Activated T-cell treated with anti-CD3 and anti-CD28 coated beads, Interleukin-2, amount 50 U/mL, for 72 hours (primary cell): ENCODE measurements at regions not wholly inside any gene's neighbourhood (a gene's known extent, or its start where the extent isn't known, plus 50 kb on each side); places are given as distances from the start of the nearest gene placed in this dataset.
"Not testable (repeated sequence)": the region's sequence is repeated elsewhere in the genome, so short reads cannot be mapped to it uniquely, and the experiment has no call there.

Source experiments
- ATAC-seq, 2 donors: fragments of 150-1000 bp; cut with Tn5 transposase; replicated peaks in 1 of 2; 2 replicates each; pipeline ENCODE4 v1.10.0; 2021; ENCODE audit warnings: moderate library complexity in 2 of 2, mild to moderate bottlenecking in 1 of 2
- DNase-seq, 2 donors: peaks; one replicate each; pipeline ENCODE4 v3.0.0; 2021 to 2022; ENCODE audit warnings: mixed read lengths in 1 of 2
- H3K27ac Mint-ChIP-seq: one replicate; pipeline ENCODE4 v1.8.0; 2022; ENCODE audit warnings: mild to moderate bottlenecking, moderate library complexity, mixed read lengths
- H3K27me3 Mint-ChIP-seq: one replicate; pipeline ENCODE4 v1.8.0; 2022; ENCODE audit warnings: low read depth, mixed read lengths
- H3K36me3 Mint-ChIP-seq, 2 donors: one replicate each; pipeline ENCODE4 v1.8.0; 2022; ENCODE audit warnings: mixed read lengths in 2 of 2, mild to moderate bottlenecking in 1 of 2; ENCODE audit not compliant: insufficient read depth in 2 of 2
- H3K4me1 Mint-ChIP-seq: one replicate; pipeline ENCODE4 v1.8.0; 2022; ENCODE audit warnings: low read depth, mixed read lengths
- H3K4me3 Mint-ChIP-seq, 2 donors: one replicate each; pipeline ENCODE4 v1.8.0; 2022; ENCODE audit warnings: mild to moderate bottlenecking in 2 of 2, mixed read lengths in 2 of 2, moderate library complexity in 2 of 2
- H3K9me3 Mint-ChIP-seq, 2 donors: one replicate each; pipeline ENCODE4 v1.8.0; 2022; ENCODE audit warnings: mixed read lengths in 2 of 2

DNA sequence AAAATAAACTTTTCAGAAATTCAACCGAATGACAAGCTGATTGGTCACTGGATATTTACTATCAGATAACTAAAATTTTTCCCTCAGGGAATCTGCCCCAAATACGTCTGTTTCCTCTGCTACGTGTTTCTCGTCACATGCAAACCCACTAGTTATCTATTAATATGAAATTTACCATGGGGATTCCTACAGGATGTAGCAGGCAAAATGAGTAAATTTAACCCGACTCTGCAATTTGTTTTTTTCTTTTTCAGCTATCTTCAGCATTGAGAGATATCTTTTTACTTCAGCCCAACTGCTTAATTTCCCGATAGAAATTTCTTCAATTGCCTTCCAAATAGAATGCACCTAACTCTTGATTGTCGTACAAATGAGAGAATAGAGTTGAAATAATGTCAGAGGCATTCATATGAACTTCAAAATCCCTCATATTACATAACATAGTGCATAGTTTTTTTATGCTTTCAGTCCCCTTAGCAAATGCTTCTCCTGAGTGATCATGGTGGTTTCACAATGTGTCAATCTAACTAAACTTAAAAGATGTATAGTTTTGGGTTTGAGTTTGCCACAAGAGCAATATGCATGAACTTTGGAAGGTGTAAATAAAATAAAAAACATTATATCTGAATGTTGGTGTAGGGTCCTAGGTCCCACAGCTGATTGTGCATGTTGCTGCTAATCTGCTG lies 913.1 kb upstream of the GRIA3 start:
- no peaks in the 10 kb centered on the region for H3K4me1 Mint-ChIP-seq

GRCh38 chrX:122272011-122272410 lies 912.1 kb upstream of the GRIA3 start:
- Mint-ChIP-seq H3K9me3 (peaks cover 3 to 4% of the 10 kb centered on the region in 2 donors), H3K4me3 (no peak overlapping the region), H3K4me1 (no peaks in the 10 kb centered on the region), H3K27ac (no peak overlapping the region), H3K27me3 (no peaks in the 10 kb centered on the region), H3K36me3 (no peaks in the 10 kb centered on the region)
- no peak for DNase-seq
- ATAC-seq: no peak

More for the DNA sequence above, 913.1 kb upstream of the GRIA3 start:
- H3K9me3 Mint-ChIP-seq: peaks cover 3 to 4% of the 10 kb centered on the region in 2 donors
- DNase-seq: no peak
- no peak for ATAC-seq
- no peaks in the 10 kb centered on the region for H3K36me3 Mint-ChIP-seq
- no peak overlapping the region for H3K4me3 Mint-ChIP-seq
- H3K27ac Mint-ChIP-seq: no peak overlapping the region
- no peaks in the 10 kb centered on the region for H3K27me3 Mint-ChIP-seq

GRCh38 chrX:122279746-122280145 lies 904.3 kb upstream of the GRIA3 start:
- H3K36me3 Mint-ChIP-seq: no peaks in the 10 kb centered on the region
- H3K4me1 Mint-ChIP-seq: no peaks in the 10 kb centered on the region
- DNase-seq (no peak), ATAC-seq (no peak)
- H3K27me3 Mint-ChIP-seq: no peaks in the 10 kb centered on the region
- no peaks in the 10 kb centered on the region for H3K9me3 Mint-ChIP-seq
- no peak overlapping the region for H3K27ac Mint-ChIP-seq
- no peak overlapping the region for H3K4me3 Mint-ChIP-seq

DNA sequence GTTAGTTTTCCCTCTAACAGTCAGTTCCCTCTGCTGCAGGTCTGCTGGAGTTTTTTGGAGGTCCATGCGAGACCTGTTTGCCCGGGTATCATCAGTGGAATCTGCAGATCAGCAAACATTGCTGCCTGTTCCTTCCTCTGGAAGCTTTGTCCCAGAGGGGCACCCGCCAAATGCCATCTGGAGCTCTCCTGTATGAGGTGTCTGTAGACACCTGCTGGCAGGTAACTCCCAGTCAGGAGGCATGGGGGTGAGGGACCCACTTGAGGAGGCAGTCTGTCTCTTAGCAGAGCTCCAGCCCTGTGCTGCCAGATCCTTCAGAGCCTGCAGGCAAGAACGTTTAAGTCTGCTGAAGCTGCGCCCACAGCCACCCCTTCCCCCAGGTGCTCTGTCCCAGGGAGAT lies 884.3 kb upstream of the GRIA3 start:
- DNase-seq, H3K9me3 Mint-ChIP-seq, H3K36me3 Mint-ChIP-seq, ATAC-seq, H3K4me1 Mint-ChIP-seq, H3K4me3 Mint-ChIP-seq, H3K27ac Mint-ChIP-seq, H3K27me3 Mint-ChIP-seq: not testable (repeated sequence)

DNA sequence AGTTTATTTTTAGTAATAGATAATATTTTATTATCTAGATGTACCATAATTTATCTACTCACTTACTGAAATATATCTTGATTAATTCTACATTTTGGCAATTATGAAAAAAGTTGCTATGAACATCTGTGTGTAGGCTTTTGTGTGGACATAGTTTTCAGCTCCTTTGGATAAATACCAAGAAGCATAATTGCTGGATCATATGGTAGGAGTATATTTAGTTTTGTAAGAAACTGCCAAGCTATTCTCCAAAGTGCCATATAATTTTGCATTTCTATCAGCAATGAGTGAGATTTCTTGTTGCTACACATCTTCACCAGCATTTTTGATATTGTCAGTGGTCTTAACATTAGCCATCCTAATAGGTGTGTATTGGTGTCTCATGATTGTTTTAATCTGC lies 882.6 kb upstream of the GRIA3 start:
- Mint-ChIP-seq H3K36me3 (peaks cover 0 to 2% of the 10 kb centered on the region in 2 donors), H3K4me1 (no peaks in the 10 kb centered on the region), H3K4me3 (no peak overlapping the region), H3K9me3 (peaks cover 0 to 7% of the 10 kb centered on the region in 2 donors), H3K27me3 (peaks cover 9% of the 10 kb centered on the region), H3K27ac (no peak overlapping the region)
- ATAC-seq (no peak), DNase-seq (no peak)

DNA sequence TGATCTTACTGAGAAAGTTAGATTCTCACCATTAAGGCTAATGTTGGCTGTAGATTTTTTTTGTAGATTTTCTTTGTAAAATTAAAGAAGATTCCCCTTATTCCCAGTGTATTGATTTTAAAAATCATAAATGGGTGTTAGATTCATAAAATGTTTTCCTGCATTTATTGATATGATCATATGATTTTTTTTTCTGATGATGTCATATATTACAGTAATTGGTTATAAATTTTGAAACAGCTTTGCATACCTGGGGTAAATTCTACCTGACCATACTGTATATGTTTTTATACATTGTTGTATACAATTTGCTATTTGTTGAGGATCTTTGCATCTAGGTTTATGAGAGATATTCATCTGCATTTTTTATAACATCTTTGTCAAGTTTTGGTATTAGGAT lies 880.3 kb upstream of the GRIA3 start:
- Mint-ChIP-seq H3K27me3 (peaks cover 9% of the 10 kb centered on the region), H3K4me3 (no peak overlapping the region), H3K36me3 (peaks cover 0 to 2% of the 10 kb centered on the region in 2 donors), H3K9me3 (peaks cover 0 to 6% of the 10 kb centered on the region in 2 donors), H3K27ac (no peak overlapping the region), H3K4me1 (no peaks in the 10 kb centered on the region)
- no peak for DNase-seq
- no peak for ATAC-seq

- H3K4me3 Mint-ChIP-seq: no peak overlapping the region
- no peak for DNase-seq
- no peak overlapping the region for H3K27ac Mint-ChIP-seq
- H3K27me3 Mint-ChIP-seq: no peaks in the 10 kb centered on the region
- H3K4me1 Mint-ChIP-seq: no peaks in the 10 kb centered on the region
- no peak for ATAC-seq
- no peaks in the 10 kb centered on the region for H3K36me3 Mint-ChIP-seq
- H3K9me3 Mint-ChIP-seq: peaks cover 0 to 7% of the 10 kb centered on the region in 2 donors
Measured at GRCh38 chrX:122344816-122345215, 839.3 kb upstream of the GRIA3 start.

DNA sequence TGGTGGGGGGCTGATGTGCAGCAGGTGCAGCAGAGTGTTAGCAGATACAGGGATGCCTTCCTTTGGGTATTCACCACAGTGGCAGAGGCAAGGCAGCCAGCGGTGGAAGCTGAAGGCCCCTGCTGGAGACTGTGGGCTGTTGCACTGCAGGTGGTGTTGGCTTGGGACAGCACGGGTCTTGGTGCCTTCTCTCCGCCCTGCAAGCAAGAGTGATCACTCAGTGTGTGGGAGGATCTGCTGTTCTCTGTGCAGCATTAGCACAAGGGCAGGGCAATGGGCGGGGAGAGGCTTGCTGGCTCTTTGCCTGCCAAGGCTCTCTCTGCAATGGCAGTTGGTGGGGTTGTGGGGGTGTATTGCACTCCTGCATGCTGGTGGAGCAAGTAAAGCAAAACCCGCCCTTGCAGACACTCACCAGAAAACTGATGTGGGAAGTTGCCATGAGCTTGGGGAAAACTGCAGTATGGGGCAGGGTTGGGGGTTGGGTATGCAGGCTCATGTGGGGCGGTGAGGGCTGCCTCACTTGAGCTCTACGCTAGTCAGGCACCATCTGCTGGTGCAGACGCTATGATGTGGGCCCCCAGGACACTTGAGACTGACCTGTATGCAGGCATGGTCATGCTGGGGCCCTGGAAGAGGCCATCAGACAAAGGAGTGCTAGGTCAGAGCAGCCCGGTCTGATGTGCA lies 820.8 kb upstream of the GRIA3 start:
- Mint-ChIP-seq H3K4me3 (no peak overlapping the region), H3K9me3 (peaks cover 1% of the 10 kb centered on the region in 2 donors), H3K36me3 (no peaks in the 10 kb centered on the region), H3K4me1 (no peaks in the 10 kb centered on the region), H3K27me3 (no peaks in the 10 kb centered on the region), H3K27ac (no peak overlapping the region)
- no peak for DNase-seq
- no peak for ATAC-seq

- H3K9me3 Mint-ChIP-seq, H3K27ac Mint-ChIP-seq, H3K36me3 Mint-ChIP-seq, H3K4me3 Mint-ChIP-seq, ATAC-seq, H3K4me1 Mint-ChIP-seq, DNase-seq, H3K27me3 Mint-ChIP-seq: not testable (repeated sequence)
Measured at GRCh38 chrX:122375533-122375932, 808.5 kb upstream of the GRIA3 start.

GRCh38 chrX:122389005-122389404 lies 795.1 kb upstream of the GRIA3 start:
- no peak for ATAC-seq
- H3K4me1 Mint-ChIP-seq: no peaks in the 10 kb centered on the region
- H3K27ac Mint-ChIP-seq: no peak overlapping the region
- no peak for DNase-seq
- no peaks in the 10 kb centered on the region for H3K36me3 Mint-ChIP-seq
- peaks cover 0 to 4% of the 10 kb centered on the region in 2 donors for H3K9me3 Mint-ChIP-seq
- H3K27me3 Mint-ChIP-seq: no peaks in the 10 kb centered on the region
- H3K4me3 Mint-ChIP-seq: no peak overlapping the region

DNA sequence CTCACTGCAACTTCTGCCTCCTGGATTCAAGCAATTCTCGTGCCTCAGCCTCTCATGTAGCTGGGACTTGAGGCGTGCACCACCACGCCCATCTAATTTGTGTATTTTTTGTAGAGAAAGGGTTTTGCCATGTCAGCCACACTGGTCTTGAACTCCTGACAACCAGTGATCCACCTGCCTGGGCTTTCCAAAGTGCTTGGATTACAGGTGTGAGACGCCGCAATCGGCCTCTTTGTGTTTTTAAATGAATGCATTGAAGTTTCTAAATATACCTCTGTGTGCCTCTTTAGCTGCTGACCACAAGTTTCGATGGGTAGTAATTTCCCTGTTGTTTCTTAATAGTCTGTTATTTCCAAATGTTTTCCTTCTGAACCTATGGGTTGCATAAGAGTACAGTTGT lies 765.3 kb upstream of the GRIA3 start:
- no peaks in the 10 kb centered on the region for H3K27me3 Mint-ChIP-seq
- H3K4me3 Mint-ChIP-seq: no peak overlapping the region
- no peaks in the 10 kb centered on the region for H3K36me3 Mint-ChIP-seq
- no peak for ATAC-seq
- peaks cover 0 to 2% of the 10 kb centered on the region in 2 donors for H3K9me3 Mint-ChIP-seq
- no peaks in the 10 kb centered on the region for H3K4me1 Mint-ChIP-seq
- DNase-seq: no peak
- H3K27ac Mint-ChIP-seq: no peak overlapping the region

DNA sequence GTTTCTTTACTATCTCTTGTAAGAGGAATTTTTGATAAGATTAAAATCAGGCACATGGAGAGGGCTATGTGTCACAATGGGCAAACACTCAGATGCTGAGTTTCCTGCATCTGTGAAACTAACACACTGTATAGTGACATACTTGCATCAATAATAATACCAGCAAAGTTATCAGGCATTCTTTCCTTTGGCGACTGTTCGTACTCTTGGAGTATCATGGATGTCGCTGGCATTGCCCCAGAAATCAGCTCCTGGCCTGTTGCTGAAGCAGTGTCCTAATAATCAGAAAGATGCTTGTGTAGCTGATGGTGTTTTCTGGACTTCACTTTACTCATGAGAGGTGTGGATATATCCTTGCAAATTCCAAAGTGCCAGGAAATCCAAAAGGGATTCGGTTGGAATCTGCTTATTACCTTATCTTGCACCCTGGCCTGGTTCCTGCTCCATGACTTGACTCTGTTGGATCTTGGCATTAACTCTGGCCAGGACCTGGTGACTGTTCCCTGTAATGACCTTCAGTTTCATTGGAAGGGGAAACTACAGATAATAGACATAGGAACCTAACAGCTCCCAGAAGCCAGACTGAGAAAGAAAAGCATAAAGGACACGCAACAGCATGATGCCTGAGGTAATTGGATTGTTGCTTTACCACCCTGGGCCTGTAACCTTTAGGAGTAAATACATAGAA lies 762.5 kb upstream of the GRIA3 start:
- H3K27me3 Mint-ChIP-seq: no peaks in the 10 kb centered on the region
- no peak overlapping the region for H3K4me3 Mint-ChIP-seq
- H3K9me3 Mint-ChIP-seq: no peaks in the 10 kb centered on the region
- no peaks in the 10 kb centered on the region for H3K4me1 Mint-ChIP-seq
- DNase-seq (no peak), ATAC-seq (no peak)
- H3K27ac Mint-ChIP-seq: no peak overlapping the region
- no peaks in the 10 kb centered on the region for H3K36me3 Mint-ChIP-seq

DNA sequence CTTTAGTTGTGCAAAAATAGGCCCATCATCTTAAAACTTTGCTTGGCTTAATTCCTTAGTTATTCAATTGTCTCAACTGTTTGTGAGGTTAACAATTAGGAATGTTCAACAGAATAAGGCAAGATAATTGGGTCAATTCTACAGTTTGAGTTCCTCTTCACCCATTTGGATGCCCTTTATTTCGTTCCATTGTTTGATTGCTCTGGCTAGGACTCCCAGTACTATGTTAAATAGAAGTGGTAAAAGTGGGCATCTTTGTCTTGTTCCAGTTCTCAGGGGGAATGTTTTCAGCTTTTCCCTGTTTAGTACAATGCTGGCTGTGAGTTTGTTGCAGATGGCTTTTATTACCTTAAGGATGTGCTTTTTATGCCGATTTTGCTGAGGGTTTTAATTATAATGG lies 761.5 kb upstream of the GRIA3 start:
- Mint-ChIP-seq H3K27me3 (no peaks in the 10 kb centered on the region), H3K9me3 (no peaks in the 10 kb centered on the region), H3K36me3 (no peaks in the 10 kb centered on the region), H3K4me3 (no peak overlapping the region), H3K4me1 (no peaks in the 10 kb centered on the region), H3K27ac (no peak overlapping the region)
- ATAC-seq (no peak), DNase-seq (no peak)
